NCI-H2029 treated with DMSO at 0.1 percent for 48 hours (cell line): ENCODE measurements at regions not wholly inside any gene's neighbourhood (a gene's known extent, or its start where the extent isn't known, plus 50 kb on each side); places are given as distances from the start of the nearest gene placed in this dataset.
"Not testable (repeated sequence)": the region's sequence is repeated elsewhere in the genome, so short reads cannot be mapped to it uniquely, and the experiment has no call there.

Experiments used
- DNase-seq: peaks from one replicate; lab custom pipeline; 2025; lab: John Stamatoyannopoulos, UW

DNA sequence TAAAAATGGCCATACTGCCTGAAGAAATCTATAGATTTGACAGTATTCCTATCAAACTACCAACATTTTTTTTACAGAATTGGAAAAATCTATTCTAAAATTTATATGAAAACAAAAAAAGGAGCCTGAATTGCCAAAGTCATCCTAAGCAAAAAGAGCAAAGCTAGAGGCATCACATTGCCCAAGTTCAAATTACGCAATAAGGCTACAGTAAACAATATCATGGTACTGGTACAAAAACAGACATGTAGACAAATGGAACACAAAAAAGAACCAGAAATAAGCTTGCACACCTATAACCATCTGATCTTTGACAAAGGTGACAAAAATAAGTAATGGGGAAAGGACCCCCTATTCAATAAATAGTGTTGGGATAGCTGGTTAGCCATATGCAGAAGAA is 50.2 kb upstream of the THSD7B start:
- no peak for DNase-seq

- DNase-seq: no peak
Observed at GRCh38 chr2:136714452-136714951, 50.8 kb upstream of the THSD7B start.

- no peak for DNase-seq
Observed at GRCh38 chr2:136713739-136714138, 51.6 kb upstream of the THSD7B start.

DNA sequence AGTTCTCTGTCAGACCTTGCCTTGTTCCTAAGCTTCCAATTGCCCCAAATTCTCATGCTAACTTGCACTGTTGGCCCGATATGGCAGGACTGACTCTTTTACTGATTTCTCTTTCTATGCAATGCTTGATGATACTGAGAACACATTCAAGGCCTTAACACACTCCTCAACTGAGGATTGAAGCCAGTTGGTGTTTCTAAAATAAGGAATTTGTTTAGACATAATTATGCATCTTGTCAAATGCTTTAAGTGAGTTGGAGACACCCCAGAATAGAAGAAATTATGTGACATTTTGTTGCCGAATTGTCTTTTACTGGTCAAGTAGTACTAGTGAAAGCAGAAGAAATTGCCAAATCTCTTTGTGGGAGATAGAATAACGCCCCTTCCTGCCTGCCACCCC is 60.0 kb upstream of the THSD7B start:
- DNase-seq: no peak

DNA sequence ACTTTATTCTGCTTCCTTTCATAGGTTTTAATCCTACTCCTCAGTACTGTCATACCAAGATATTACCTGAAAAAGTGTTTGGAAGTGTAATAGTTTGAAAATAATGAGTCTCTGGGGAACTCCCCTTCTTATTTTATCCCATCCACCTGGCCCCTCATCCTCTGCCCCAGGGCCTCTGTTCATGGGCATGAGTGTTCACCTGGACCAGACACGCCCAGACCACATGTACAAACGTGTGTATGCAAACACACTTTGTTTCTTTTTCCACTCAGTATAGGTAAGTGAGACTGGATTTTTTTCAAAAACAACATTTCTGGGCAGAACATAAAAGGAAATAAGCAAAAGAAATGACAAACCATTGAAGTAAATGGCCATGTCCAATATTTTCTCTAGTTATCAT is 62.1 kb upstream of the THSD7B start:
- DNase-seq: no peak

GRCh38 chr2:136696438-136696837 is 68.9 kb upstream of the THSD7B start:
- no peak for DNase-seq

- DNase-seq: no peak
Observed at GRCh38 chr2:136693966-136694365, 71.4 kb upstream of the THSD7B start.

DNA sequence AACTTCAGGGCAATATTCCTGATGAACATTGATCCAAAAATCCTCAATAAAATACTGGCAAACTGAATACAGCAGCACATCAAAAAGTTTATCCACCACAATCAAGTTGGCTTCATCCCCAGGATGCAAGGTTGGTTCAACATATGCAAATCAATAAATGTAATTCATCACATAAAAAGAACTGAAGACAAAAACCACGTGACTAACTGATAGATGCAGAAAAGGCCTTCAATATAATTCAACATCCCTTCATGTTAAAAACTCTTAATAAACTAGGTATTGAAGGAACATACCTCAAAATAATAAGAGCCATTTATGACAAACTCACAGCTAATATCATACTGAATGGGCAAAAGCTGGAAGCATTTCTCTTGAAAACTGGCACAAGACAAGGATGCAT is 85.3 kb upstream of the THSD7B start:
- not testable (repeated sequence) for DNase-seq

- DNase-seq: no peak
Observed at GRCh38 chr2:136665736-136666135, 99.6 kb upstream of the THSD7B start.

GRCh38 chr2:136664713-136665405 is 100.5 kb upstream of the THSD7B start:
- DNase-seq: no peak

- no peak for DNase-seq
Observed at GRCh38 chr2:136658201-136658600, 107.1 kb upstream of the THSD7B start.

- no peak for DNase-seq
Observed at GRCh38 chr2:136653861-136654260, 111.5 kb upstream of the THSD7B start.

GRCh38 chr2:136651456-136652010 is 113.8 kb upstream of the THSD7B start:
- DNase-seq: no peak

- no peak for DNase-seq
Observed at GRCh38 chr2:136647039-136647438, 118.3 kb upstream of the THSD7B start.

DNA sequence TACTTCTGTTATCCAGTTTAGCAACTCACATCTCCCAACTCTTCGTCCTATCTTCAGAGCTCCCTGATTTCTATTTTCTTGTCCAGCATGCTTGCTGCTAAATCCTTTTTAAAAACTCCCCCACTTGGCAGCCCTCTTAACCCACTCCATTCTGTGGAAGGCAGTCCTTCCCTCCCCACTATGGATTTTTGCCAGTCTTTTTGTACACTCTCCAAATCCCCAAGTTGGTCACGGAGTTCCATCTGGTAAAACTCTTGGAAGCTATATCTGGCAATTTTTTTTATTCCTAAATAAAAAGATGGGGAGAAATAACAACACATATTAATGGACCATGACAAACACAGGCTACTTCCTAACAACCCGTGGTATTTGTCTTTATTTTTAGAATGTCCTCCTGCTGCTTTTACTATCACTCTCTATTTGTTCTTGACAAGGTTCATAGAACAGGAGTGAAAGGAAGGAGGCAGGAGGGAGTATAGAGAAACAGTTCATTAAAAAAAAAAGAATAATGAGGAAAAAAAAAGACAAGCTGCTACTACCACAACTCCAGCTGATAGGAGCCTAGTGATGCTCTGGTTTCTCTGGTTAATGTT is 120.0 kb upstream of the THSD7B start:
- no peak for DNase-seq

DNA sequence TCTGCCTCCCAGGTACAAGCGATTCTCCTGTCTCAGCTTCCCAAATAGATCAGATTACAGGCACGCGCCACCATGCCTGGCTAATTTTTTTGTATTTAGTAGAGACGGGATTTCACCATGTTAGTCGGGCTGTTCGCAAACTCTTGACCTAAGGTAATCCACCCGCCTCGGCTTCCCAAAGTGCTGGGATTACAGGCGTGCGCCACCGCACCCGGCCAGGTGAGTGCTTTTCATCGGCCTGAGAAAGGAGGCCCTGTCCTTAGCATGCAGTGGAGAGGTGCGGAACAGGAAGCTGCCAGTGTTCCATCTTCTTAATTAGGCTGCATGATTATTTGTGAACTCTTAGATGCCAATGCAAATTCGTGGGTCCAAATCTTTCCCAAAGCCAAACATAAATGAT is 125.7 kb upstream of the THSD7B start:
- DNase-seq: no peak

GRCh38 chr2:136638193-136638592 is 127.2 kb upstream of the THSD7B start:
- no peak for DNase-seq

- no peak for DNase-seq
Observed at GRCh38 chr2:136637402-136637801, 127.9 kb upstream of the THSD7B start.

DNA sequence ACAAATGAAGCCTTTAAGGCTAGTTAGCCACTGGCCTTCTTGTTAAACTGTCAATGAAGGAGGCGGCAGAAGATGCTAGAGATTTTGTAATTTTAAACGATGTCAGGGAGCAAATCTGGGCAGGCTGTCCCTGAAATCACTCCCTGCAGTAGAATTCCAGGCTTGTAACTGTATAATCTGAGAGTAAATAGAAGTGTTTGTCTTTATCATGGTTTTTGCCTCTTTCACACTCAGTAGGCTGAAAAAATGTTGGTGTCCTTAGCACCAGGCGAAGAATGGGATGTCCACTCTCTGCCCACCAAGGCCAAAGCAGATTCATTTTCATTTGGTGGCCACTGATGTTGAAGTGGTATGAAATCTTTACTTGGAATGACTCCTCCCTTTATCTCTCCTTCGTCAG is 136.9 kb upstream of the THSD7B start:
- DNase-seq: no peak

DNA sequence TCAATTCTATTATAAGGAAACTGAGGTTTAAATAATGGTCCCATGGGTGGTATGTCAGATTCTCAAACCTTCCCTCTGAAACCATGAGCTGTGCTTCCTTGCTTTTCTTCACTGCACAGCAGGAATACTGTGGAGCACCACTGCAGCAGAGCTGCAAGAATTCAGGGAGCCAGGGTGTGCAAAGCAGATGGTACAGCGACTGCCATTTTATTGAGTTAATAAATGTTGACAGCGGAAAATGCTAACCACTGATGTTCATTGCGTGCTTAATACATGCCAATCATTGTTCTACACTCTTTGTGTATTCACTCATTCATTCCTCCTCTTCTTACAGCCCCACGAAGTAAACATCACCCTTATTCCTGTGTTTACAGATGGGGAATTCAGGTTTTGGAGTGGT is 152.2 kb upstream of the THSD7B start:
- no peak for DNase-seq

- DNase-seq: no peak
Observed at GRCh38 chr2:136612079-136612478, 153.3 kb upstream of the THSD7B start.

GRCh38 chr2:136611451-136611850 is 153.9 kb upstream of the THSD7B start:
- DNase-seq: no peak

DNA sequence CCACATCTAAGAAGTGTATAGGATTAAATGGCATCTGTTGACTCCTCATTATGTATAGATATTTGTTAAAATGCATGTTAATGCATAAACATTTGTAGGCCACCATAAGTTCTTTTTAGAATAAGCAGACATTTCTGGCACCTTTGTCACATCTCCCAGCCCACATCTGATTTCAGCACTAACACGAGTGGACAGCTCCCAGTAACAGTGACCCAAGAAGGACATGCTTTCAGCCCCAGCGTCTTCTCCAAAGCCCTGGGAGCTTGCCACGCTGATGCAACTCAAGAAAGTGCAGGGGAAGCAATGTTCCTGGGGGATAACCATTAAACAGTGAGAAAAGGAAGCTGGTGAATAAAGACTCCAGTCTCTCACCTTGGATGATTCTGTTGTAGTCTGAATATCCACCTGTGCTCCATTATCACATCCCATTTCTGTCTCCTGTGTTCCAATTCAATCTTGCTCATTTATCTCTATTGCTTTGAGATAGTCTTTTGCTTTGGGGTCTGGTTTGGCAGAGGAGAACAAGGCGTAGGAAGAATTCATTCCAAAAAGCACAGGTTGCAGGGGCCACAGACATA is 182.6 kb upstream of the THSD7B start:
- no peak for DNase-seq
